K562 (cell line): ENCODE measurements at regions not wholly inside any gene's neighbourhood (a gene's known extent, or its start where the extent isn't known, plus 50 kb on each side); places are given as distances from the start of the nearest gene placed in this dataset.

Experiments used
- ATAC-seq: fragments of 200-7000 bp; cut with Tn5 transposase; 3 replicates; pipeline ENCODE4 v1.9.1; 2020; ENCODE audit warnings: moderate library complexity
- BruUV-seq: library from RNA; stranded (reverse); fragments of 400-500 nt; replicated peaks from 2 replicates; lab custom pipeline; 2021; lab: Mats Ljungman, UMichigan
- CTCF ChIA-PET: fragments of 300-600 bp; formaldehyde crosslinking; extraction: SDS; loops from one replicate; lab custom pipeline; 2021; ENCODE audit warnings: low intra/inter-chr PET ratio; lab: Yijun Ruan, JAX
- POLR2A ChIA-PET: fragments of 300-600, 350-650 bp; sonication (Branson Sonifier 250); formaldehyde crosslinking; extraction: SDS; loops from one replicate; lab custom pipeline; 2021; ENCODE audit warnings: antibody characterized with exemption, inconsistent platforms; lab: Yijun Ruan, JAX
- DNase-seq, 4 experiments: peaks; one replicate each; pipeline versions ENCODE4 v3.0.0 to v3.0.0-alpha.2; 2011 to 2018; ENCODE audit warnings: low spot score in 3 of 4, mixed read lengths in 3 of 4; ENCODE audit errors: extremely low read depth in 1 of 4
- FAIRE-seq: peaks from 2 replicates; lab custom pipeline; 2011; peaks lifted over from hg19 to GRCh38; lab: Jason Lieb, UNC
- H2AFZ ChIP-seq: 2 replicates; pipeline ENCODE4 v1.6.0; 2011; ENCODE audit warnings: low read depth, low read length, control low read depth, inconsistent platforms
- H3K27ac ChIP-seq: fragments of 200-600 bp; 3 replicates; pipeline ENCODE4 v1.8.0; 2011; ENCODE audit warnings: low read depth, mild to moderate bottlenecking, control low read depth, inconsistent platforms, low read length, moderate library complexity, mixed read lengths; ENCODE audit errors: extremely low read depth
- H3K27me3 ChIP-seq, 2 experiments: fragments of 300-600 bp in 1 of 2; 2 replicates in 1 of 2; 3 replicates in 1 of 2; pipeline versions ENCODE4 v1.6.0 to v1.8.0; 2011; ENCODE audit warnings: inconsistent platforms in 2 of 2, low read length in 2 of 2, mild to moderate bottlenecking in 1 of 2, mixed read lengths in 1 of 2, moderate library complexity in 1 of 2; ENCODE audit not compliant: control insufficient read depth in 2 of 2, insufficient read depth in 2 of 2
- H3K36me3 ChIP-seq: fragments of 300-600 bp; 3 replicates; pipeline ENCODE4 v1.8.0; 2011; ENCODE audit warnings: mild to moderate bottlenecking, low read length, inconsistent platforms; ENCODE audit not compliant: control insufficient read depth, insufficient read depth
- H3K4me1 ChIP-seq, 2 experiments: fragments of 200-600 bp in 1 of 2; replicated peaks in 1 of 2; 2 replicates in 1 of 2; 3 replicates in 1 of 2; pipeline versions ENCODE4 v1.5.1 to v1.8.0; 2011; ENCODE audit warnings: inconsistent platforms in 2 of 2, low read length in 2 of 2, mild to moderate bottlenecking in 1 of 2, mixed read lengths in 1 of 2, moderate library complexity in 1 of 2; ENCODE audit not compliant: control insufficient read depth in 2 of 2, insufficient read depth in 2 of 2
- H3K4me2 ChIP-seq: 2 replicates; pipeline ENCODE4 v1.6.1; 2011; ENCODE audit warnings: low read length, control low read depth, inconsistent platforms, mixed read lengths; ENCODE audit not compliant: insufficient read depth
- H3K4me3 ChIP-seq: fragments of 200-600 bp; sonication (generic), shearing (Covaris generic); 2 replicates; pipeline ENCODE4 v1.5.1; 2016; ENCODE audit warnings: control low read depth, inconsistent platforms
- H3K79me2 ChIP-seq: fragments of 200-600 bp; 3 replicates; pipeline ENCODE4 v1.8.0; 2011; ENCODE audit warnings: low read length, inconsistent platforms; ENCODE audit not compliant: control insufficient read depth, insufficient read depth
- H3K9ac ChIP-seq, 2 experiments: 2 replicates each; pipeline versions ENCODE4 v1.6.0 to v1.6.1; 2011; ENCODE audit warnings: low read depth in 2 of 2, low read length in 2 of 2, control low read depth in 1 of 2, inconsistent platforms in 1 of 2, mild to moderate bottlenecking in 1 of 2, mixed read lengths in 1 of 2; ENCODE audit not compliant: insufficient read depth in 1 of 2
- H3K9me1 ChIP-seq: one replicate; pipeline ENCODE4 v1.6.0; 2011; ENCODE audit warnings: inconsistent platforms, mild to moderate bottlenecking, low read length, moderate library complexity; ENCODE audit not compliant: control insufficient read depth, insufficient read depth
- H3K9me3 ChIP-seq: replicated peaks from 2 replicates; pipeline ENCODE4 v1.5.1; 2011; ENCODE audit warnings: low read depth, low read length, inconsistent platforms; ENCODE audit not compliant: control insufficient read depth, insufficient read depth
- H4K20me1 ChIP-seq: replicated peaks from 2 replicates; pipeline ENCODE4 v1.6.1; 2011; ENCODE audit warnings: low read length, inconsistent platforms, mixed read lengths; ENCODE audit not compliant: control insufficient read depth, insufficient read depth
- ETS2 ChIP-seq: IDR thresholded peaks from 2 replicates; pipeline ENCODE4 v1.6.1; 2016; ENCODE audit warnings: borderline replicate concordance, missing genetic modification characterization, mild to moderate bottlenecking, moderate library complexity, missing compliant biosample characterization; ENCODE audit not compliant: poor library complexity, severe bottlenecking
- SREBF1 ChIP-seq: fragments of 150-350 bp; IDR thresholded peaks from 2 replicates; pipeline ENCODE4 v1.6.1; 2014; ENCODE audit warnings: antibody characterized with exemption, low read depth, low read length, borderline replicate concordance
- TAF15 ChIP-seq: fragments of 200-400 bp; formaldehyde crosslinking; IDR thresholded peaks from 2 replicates; pipeline ENCODE4 v1.6.1; 2017; ENCODE audit warnings: mild to moderate bottlenecking, low read depth, low read length, moderate library complexity
- WGBS: fragments of 100-300 bp; shearing (Covaris generic); methylation state at CpG from one replicate; pipeline ENCODE4 v1.1.6; 2016; ENCODE audit warnings: low coverage, mixed read lengths; ENCODE audit not compliant: insufficient coverage; ENCODE audit errors: missing lambda C conversion rate; 5-methylcytosine and 5-hydroxymethylcytosine counted together
- in situ Hi-C: fragments of 300-500 bp; cut with MboI; formaldehyde crosslinking; loops from 4 replicates; pipeline ENCODE4 v1.15.0; 2018; ENCODE audit warnings: inconsistent platforms, mixed read lengths
- intact Hi-C: fragments of 100-400 bp; cut with micrococcal nuclease; formaldehyde crosslinking; loops from 2 replicates; pipeline ENCODE4 v1.14.2; 2022
- TF ChIP-seq, protein P1 (sequence below), 2 experiments: fragments of 450-650 bp in 1 of 2; sonication (generic) in 1 of 2; formaldehyde crosslinking in 1 of 2; IDR thresholded peaks; 2 replicates each; pipeline versions ENCODE4 v1.7.1 to v1.9.0; 2016 to 2022; ENCODE audit warnings: inconsistent platforms in 1 of 2, mild to moderate bottlenecking in 1 of 2, missing genetic modification reagents in 1 of 2

DNA sequence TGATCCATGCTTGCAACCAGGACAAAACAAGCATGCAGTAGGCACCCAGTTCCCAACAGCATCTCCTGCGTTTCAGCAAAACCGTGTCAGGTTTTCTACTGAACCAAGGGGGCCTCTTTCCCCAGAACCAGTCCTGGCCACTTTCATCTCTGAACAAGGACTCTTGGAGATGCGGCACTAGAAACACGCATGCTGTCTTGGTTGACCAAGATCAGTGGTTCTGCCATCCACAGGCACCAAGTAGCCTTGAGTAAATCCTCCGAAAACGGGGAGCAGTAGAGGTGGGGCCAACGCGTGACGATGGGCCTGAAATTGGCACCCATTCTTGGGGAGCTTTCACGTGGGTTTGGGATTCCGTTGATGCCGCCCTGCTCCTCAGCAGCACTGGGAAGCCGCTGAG is 62.5 kb upstream of the AJAP1 start:
- no peak for FAIRE-seq

More for the DNA sequence above, 62.5 kb upstream of the AJAP1 start:
- Histone ChIP-seq H3K9ac (no peak overlapping the region), H4K20me1 (no peaks in the 10 kb centered on the region; the same call in 1 of the 2 replicates), H3K79me2 (no peaks in the 10 kb centered on the region), H3K27ac (no peak overlapping the region), H3K36me3 (no peaks in the 10 kb centered on the region), H3K9me3 (no peaks in the 10 kb centered on the region), H3K27me3 (peaks cover 5 to 26% of the 10 kb centered on the region in 2 experiments), H3K4me3 (no peak overlapping the region), H2AFZ (no peak overlapping the region), H3K9me1 (no peaks in the 10 kb centered on the region), H3K4me1 (no peaks in the 10 kb centered on the region)
- no peak for ATAC-seq
- intact Hi-C loops: no loop called here
- DNase-seq: no peak
- BruUV-seq: no TSS peak
- POLR2A ChIA-PET: interaction anchor here (1.4 kb wide), 1 partner anchor 11 kb away, joined by 8 read pairs; no protein-coding TSS in a partner anchor
- WGBS: 0% methylated on average over 13 of the region's 13 CpGs
- in situ Hi-C loops: no loop called here
- CTCF ChIA-PET: no interaction called here
- TF ChIP-seq, protein P1, sequence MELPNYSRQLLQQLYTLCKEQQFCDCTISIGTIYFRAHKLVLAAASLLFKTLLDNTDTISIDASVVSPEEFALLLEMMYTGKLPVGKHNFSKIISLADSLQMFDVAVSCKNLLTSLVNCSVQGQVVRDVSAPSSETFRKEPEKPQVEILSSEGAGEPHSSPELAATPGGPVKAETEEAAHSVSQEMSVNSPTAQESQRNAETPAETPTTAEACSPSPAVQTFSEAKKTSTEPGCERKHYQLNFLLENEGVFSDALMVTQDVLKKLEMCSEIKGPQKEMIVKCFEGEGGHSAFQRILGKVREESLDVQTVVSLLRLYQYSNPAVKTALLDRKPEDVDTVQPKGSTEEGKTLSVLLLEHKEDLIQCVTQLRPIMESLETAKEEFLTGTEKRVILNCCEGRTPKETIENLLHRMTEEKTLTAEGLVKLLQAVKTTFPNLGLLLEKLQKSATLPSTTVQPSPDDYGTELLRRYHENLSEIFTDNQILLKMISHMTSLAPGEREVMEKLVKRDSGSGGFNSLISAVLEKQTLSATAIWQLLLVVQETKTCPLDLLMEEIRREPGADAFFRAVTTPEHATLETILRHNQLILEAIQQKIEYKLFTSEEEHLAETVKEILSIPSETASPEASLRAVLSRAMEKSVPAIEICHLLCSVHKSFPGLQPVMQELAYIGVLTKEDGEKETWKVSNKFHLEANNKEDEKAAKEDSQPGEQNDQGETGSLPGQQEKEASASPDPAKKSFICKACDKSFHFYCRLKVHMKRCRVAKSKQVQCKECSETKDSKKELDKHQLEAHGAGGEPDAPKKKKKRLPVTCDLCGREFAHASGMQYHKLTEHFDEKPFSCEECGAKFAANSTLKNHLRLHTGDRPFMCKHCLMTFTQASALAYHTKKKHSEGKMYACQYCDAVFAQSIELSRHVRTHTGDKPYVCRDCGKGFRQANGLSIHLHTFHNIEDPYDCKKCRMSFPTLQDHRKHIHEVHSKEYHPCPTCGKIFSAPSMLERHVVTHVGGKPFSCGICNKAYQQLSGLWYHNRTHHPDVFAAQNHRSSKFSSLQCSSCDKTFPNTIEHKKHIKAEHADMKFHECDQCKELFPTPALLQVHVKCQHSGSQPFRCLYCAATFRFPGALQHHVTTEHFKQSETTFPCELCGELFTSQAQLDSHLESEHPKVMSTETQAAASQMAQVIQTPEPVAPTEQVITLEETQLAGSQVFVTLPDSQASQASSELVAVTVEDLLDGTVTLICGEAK (IDR thresholded peaks at IDR 0.05): no peak
- TF ChIP-seq, protein P1 (CRISPR knock-in tag; IDR thresholded peaks at IDR 0.05): no peak
- TF ChIP-seq TAF15 (no peak), SREBF1 (no peak), ETS2 (tag) (no peak)
- TF ChIP-seq, all 486 proteins: peak for 0
- H3K4me2 ChIP-seq: no peak overlapping the region
